ENCODE measurements at regions not wholly inside any gene's neighbourhood (a gene's known extent, or its start where the extent isn't known, plus 50 kb on each side); places are given as distances from the start of the nearest gene placed in this dataset.

DNA sequence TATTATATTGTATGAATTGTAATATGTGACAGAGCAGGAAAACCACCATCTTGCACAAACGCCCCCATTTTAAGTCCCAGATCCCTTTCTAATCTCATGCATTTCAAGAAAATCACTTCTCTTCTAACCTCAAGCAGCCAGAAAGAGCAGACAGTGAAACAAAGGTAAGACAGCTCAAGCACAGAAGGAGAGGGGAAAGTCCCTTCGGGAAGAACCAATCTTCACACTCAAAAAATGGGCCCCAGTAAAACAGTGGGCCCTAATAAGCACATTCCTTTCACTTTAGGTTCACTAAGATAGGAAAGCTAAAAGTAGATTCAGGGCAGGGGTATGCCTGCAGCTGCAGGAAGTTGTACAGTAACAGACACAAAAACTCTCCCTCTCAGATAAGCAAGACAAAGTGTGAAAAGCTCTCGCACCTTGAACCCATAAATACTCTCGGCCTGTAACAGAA is 1268.7 kb downstream of the SI start:
- Histone ChIP-seq H3K36me3 (ENCODE audit: control insufficient read depth in 1 of 2, insufficient read depth in 2 of 2, low read length in 1 of 2) (no peaks in the 10 kb centered on the region), H3K27me3 (ENCODE audit: control insufficient read depth in 1 of 2, insufficient read depth in 2 of 2, low read length in 1 of 2) (no peaks in the 10 kb centered on the region), H3K9me3 (ENCODE audit: control insufficient read depth, low read length) (no peaks in the 10 kb centered on the region), H3K4me3 (ENCODE audit: low read length in 2 of 2) (no peak overlapping the region), H3K4me1 (ENCODE audit: control insufficient read depth in 1 of 2, insufficient read depth in 2 of 2, low read length in 2 of 2) (peaks cover 0 to 3% of the 10 kb centered on the region in 2 donors), H3K27ac (ENCODE audit: low read depth in 1 of 2, low read length in 2 of 2) (no peak overlapping the region)
- intact Hi-C loops (cut with DNase I), result no loop called here
- ATAC-seq (ENCODE audit: low FRiP score), result no peak
- WGBS, 2 donors, result 34 to 36% methylated on average over 4 of the region's 4 CpGs
- no peak for DNase-seq

DNA sequence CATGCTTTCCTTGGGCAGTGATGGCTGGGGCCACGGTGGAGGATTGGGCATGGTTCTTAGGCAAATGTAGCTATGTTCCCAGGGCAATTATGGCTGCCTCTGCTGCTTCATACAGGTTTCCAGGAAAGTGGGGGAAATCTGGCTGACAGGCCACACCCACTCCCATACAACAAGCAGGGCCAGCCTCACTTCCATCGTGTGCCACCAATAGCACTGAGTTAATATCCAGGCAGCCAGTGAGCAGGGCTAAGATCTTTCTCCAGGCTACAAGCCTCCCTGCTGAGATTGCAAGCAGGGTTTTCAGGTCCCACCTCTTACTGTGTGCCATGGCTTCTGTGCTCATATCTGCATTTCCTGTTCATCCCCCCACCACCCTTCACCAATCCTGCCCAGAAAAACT is 1291.9 kb downstream of the SI start:
- 70 to 72% methylated on average over 2 of the region's 2 CpGs for WGBS, 2 donors
- intact Hi-C loops (cut with DNase I), result no loop called here
- ATAC-seq (ENCODE audit: low FRiP score), result no peak

DNA sequence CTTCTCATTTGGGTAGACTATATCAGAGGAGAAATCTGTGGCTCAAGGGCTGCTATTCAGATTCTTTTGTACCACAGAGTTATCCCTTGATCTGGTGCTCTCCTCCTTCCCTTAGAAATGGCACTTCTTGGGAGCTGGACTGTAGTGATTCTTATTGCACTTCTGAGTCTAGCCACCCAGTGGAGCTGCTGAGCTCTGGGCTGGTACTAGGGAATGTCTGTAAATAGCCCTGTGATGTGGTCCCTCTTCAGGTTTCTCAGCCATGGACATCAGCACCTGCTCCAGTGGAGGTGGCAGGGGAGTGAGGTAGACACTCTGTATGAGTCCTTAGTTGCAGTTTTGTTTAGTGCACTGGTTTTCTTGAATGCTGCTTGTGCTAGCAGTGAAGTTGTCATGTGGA is 1292.6 kb downstream of the SI start:
- no peak for ATAC-seq (ENCODE audit: low FRiP score)

More for the DNA sequence above, 1291.9 kb downstream of the SI start:
- Histone ChIP-seq H3K4me3 (ENCODE audit: low read length in 2 of 2) (no peak overlapping the region), H3K27me3 (ENCODE audit: control insufficient read depth in 1 of 2, insufficient read depth in 2 of 2, low read length in 1 of 2) (no peaks in the 10 kb centered on the region), H3K4me1 (ENCODE audit: control insufficient read depth in 1 of 2, insufficient read depth in 2 of 2, low read length in 2 of 2) (no peaks in the 10 kb centered on the region), H3K9me3 (ENCODE audit: control insufficient read depth, low read length) (peaks cover 3% of the 10 kb centered on the region), H3K27ac (ENCODE audit: low read depth in 1 of 2, low read length in 2 of 2) (no peak overlapping the region), H3K36me3 (ENCODE audit: control insufficient read depth in 1 of 2, insufficient read depth in 2 of 2, low read length in 1 of 2) (no peaks in the 10 kb centered on the region)
- DNase-seq, result no peak

DNA sequence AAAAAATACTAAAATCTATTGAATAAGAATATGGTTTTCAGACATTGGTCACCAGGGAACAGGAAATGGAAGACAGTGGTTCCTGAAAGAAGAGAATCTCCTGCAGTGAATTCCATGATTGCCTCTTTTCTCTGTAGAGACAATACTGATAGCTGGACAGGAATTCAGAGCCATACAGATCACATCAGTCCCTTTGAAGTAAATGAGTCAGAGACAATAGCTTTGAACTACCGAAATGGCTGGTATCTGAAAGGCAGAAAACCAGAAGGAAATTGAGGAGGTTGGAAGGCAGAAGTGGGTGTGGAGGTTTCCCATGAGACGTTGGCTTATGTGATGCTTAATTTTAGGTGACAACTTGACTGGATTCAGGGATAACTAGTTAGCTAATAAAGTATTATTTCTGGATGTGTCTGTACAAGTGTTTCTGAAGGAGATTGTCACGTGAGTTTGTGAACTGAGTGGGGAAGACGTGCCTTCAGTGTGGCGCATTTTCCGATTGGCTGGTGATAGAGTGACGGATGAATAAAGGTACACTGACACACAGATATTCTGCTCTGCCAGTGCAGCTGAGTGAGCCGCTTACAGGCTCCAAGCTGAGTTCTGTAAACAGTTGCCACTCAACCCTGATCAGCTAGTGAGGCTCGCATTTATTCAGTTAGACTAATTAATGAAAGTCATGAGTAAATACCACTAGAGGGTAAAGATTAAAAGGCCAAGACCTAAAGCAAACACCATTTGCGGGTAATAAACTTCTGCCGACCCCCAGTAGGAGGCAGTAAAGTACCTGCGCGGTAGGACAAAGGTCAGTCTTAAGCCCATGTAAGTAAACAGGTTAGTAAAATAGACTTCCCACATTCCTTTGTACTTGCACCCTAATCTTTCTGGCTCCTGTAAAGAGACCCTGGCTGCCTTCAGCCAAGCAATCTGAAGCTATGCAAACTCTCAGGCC is 1298.6 kb downstream of the SI start:
- intact Hi-C loops (cut with DNase I), result no loop called here
- H3K36me3 ChIP-seq (ENCODE audit: control insufficient read depth in 1 of 2, insufficient read depth in 2 of 2, low read length in 1 of 2), result no peaks in the 10 kb centered on the region
- no peak for ATAC-seq (ENCODE audit: low FRiP score)
- H3K9me3 ChIP-seq (ENCODE audit: control insufficient read depth, low read length), result no peaks in the 10 kb centered on the region
- H3K4me3 ChIP-seq (ENCODE audit: low read length in 2 of 2), result no peak overlapping the region
- peaks cover 0 to 1% of the 10 kb centered on the region in 2 donors for H3K4me1 ChIP-seq (ENCODE audit: control insufficient read depth in 1 of 2, insufficient read depth in 2 of 2, low read length in 2 of 2)
- WGBS, 2 donors, result 76 to 84% methylated on average over 13 of the region's 13 CpGs
- no peak overlapping the region for H3K27ac ChIP-seq (ENCODE audit: low read depth in 1 of 2, low read length in 2 of 2)
- no peak for DNase-seq
- H3K27me3 ChIP-seq (ENCODE audit: control insufficient read depth in 1 of 2, insufficient read depth in 2 of 2, low read length in 1 of 2), result no peaks in the 10 kb centered on the region

More for the DNA sequence above, 1292.6 kb downstream of the SI start:
- DNase-seq, result no peak
- no peaks in the 10 kb centered on the region for H3K27me3 ChIP-seq (ENCODE audit: control insufficient read depth in 1 of 2, insufficient read depth in 2 of 2, low read length in 1 of 2)
- H3K4me3 ChIP-seq (ENCODE audit: low read length in 2 of 2), result no peak overlapping the region
- no peak overlapping the region for H3K27ac ChIP-seq (ENCODE audit: low read depth in 1 of 2, low read length in 2 of 2)
- H3K36me3 ChIP-seq (ENCODE audit: control insufficient read depth in 1 of 2, insufficient read depth in 2 of 2, low read length in 1 of 2), result no peaks in the 10 kb centered on the region
- no peaks in the 10 kb centered on the region for H3K4me1 ChIP-seq (ENCODE audit: control insufficient read depth in 1 of 2, insufficient read depth in 2 of 2, low read length in 2 of 2)
- intact Hi-C loops (cut with DNase I), result no loop called here
- peaks cover 3% of the 10 kb centered on the region for H3K9me3 ChIP-seq (ENCODE audit: control insufficient read depth, low read length)

DNA sequence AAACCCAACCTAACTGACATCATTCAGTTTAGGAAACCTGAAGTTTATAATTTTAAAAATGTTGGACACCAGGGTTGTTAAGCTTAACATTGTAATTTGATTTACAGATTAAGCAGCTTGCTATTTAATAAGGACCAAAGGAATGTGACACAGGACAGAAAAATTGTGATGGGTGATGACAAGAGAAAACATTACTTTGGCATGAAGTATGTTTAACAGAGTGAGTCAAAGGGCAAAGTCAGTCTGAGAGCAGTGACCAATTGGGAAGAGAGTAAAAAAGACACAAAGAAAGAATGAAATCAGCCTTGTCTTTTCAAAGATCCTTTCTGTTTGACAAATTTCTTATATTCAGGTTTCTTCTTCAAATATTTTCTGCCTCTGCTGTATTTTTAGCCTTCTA is 1301.6 kb downstream of the SI start:
- peaks cover 0 to 1% of the 10 kb centered on the region in 2 donors for H3K4me1 ChIP-seq (ENCODE audit: control insufficient read depth in 1 of 2, insufficient read depth in 2 of 2, low read length in 2 of 2)
- H3K4me3 ChIP-seq (ENCODE audit: low read length in 2 of 2), result no peak overlapping the region
- intact Hi-C loops (cut with DNase I), result no loop called here
- H3K27ac ChIP-seq (ENCODE audit: low read depth in 1 of 2, low read length in 2 of 2), result no peak overlapping the region
- no peaks in the 10 kb centered on the region for H3K36me3 ChIP-seq (ENCODE audit: control insufficient read depth in 1 of 2, insufficient read depth in 2 of 2, low read length in 1 of 2)
- H3K27me3 ChIP-seq (ENCODE audit: control insufficient read depth in 1 of 2, insufficient read depth in 2 of 2, low read length in 1 of 2), result no peaks in the 10 kb centered on the region
- DNase-seq, result no peak
- no peaks in the 10 kb centered on the region for H3K9me3 ChIP-seq (ENCODE audit: control insufficient read depth, low read length)
- no peak for ATAC-seq (ENCODE audit: low FRiP score)

DNA sequence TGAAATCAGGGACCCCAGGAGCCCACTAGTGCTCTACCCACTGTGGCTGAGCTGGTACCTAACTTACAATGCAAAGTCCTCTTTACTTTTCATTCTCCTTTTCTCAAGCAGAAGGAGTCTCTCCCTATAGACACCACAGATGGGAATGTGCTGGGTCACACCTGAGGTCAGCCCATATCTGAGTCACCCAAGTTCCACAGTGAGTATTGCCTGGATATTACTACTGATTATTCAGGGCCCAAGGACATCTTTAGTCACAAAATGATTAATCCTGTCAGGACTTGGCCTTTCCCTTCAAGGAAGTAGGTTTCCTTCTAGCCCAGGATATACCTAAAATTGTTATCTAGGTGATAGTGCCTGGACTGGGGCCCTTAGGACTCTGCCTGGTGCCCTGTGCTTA is 1305.2 kb downstream of the SI start:
- intact Hi-C loops (cut with DNase I), result no loop called here
- Histone ChIP-seq H3K27ac (ENCODE audit: low read depth in 1 of 2, low read length in 2 of 2) (no peak overlapping the region), H3K27me3 (ENCODE audit: control insufficient read depth in 1 of 2, insufficient read depth in 2 of 2, low read length in 1 of 2) (no peaks in the 10 kb centered on the region), H3K4me1 (ENCODE audit: control insufficient read depth in 1 of 2, insufficient read depth in 2 of 2, low read length in 2 of 2) (no peaks in the 10 kb centered on the region), H3K9me3 (ENCODE audit: control insufficient read depth, low read length) (no peaks in the 10 kb centered on the region), H3K4me3 (ENCODE audit: low read length in 2 of 2) (no peak overlapping the region), H3K36me3 (ENCODE audit: control insufficient read depth in 1 of 2, insufficient read depth in 2 of 2, low read length in 1 of 2) (no peaks in the 10 kb centered on the region)
- ATAC-seq (ENCODE audit: low FRiP score) (no peak), DNase-seq (no peak)

DNA sequence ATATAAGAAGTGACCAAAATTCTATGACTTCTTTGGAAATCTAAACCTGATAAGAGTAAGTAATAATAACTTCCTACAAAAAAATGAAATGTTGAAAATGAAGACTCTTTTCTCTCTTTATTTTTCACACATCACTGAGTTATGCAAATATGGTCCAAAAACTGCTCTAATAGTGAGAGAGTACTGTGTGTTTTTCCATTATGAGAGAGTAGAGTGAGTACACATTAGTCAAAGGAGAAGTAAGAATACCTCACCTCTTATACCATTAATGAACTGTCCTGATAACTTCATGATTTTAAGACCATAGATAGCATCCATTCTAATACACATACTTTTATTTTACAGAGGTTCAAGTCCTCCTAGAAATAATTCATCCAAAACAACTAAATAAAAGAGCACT is 1310.2 kb downstream of the SI start:
- Histone ChIP-seq H3K4me3 (ENCODE audit: low read length in 2 of 2) (no peak overlapping the region), H3K27me3 (ENCODE audit: control insufficient read depth in 1 of 2, insufficient read depth in 2 of 2, low read length in 1 of 2) (no peaks in the 10 kb centered on the region), H3K36me3 (ENCODE audit: control insufficient read depth in 1 of 2, insufficient read depth in 2 of 2, low read length in 1 of 2) (no peaks in the 10 kb centered on the region), H3K4me1 (ENCODE audit: control insufficient read depth in 1 of 2, insufficient read depth in 2 of 2, low read length in 2 of 2) (no peaks in the 10 kb centered on the region), H3K27ac (ENCODE audit: low read depth in 1 of 2, low read length in 2 of 2) (no peak overlapping the region), H3K9me3 (ENCODE audit: control insufficient read depth, low read length) (no peaks in the 10 kb centered on the region)
- no peak for ATAC-seq (ENCODE audit: low FRiP score)
- no peak for DNase-seq
- intact Hi-C loops (cut with DNase I), result no loop called here

GRCh38 chr3:163766112-163766511 is 1312.2 kb downstream of the SI start:
- Histone ChIP-seq H3K27ac (ENCODE audit: low read depth in 1 of 2, low read length in 2 of 2) (no peak overlapping the region), H3K4me3 (ENCODE audit: low read length in 2 of 2) (no peak overlapping the region), H3K4me1 (ENCODE audit: control insufficient read depth in 1 of 2, insufficient read depth in 2 of 2, low read length in 2 of 2) (no peaks in the 10 kb centered on the region), H3K9me3 (ENCODE audit: control insufficient read depth, low read length) (no peaks in the 10 kb centered on the region), H3K36me3 (ENCODE audit: control insufficient read depth in 1 of 2, insufficient read depth in 2 of 2, low read length in 1 of 2) (no peaks in the 10 kb centered on the region), H3K27me3 (ENCODE audit: control insufficient read depth in 1 of 2, insufficient read depth in 2 of 2, low read length in 1 of 2) (no peaks in the 10 kb centered on the region)
- ATAC-seq (ENCODE audit: low FRiP score) (no peak), DNase-seq (no peak)
- intact Hi-C loops (cut with DNase I), result no loop called here

- 90 to 94% methylated on average over 1 of the region's 1 CpG for WGBS, 2 donors
- Histone ChIP-seq H3K9me3 (ENCODE audit: control insufficient read depth, low read length) (peaks cover 2% of the 10 kb centered on the region), H3K36me3 (ENCODE audit: control insufficient read depth in 1 of 2, insufficient read depth in 2 of 2, low read length in 1 of 2) (no peaks in the 10 kb centered on the region), H3K4me1 (ENCODE audit: control insufficient read depth in 1 of 2, insufficient read depth in 2 of 2, low read length in 2 of 2) (no peaks in the 10 kb centered on the region), H3K27ac (ENCODE audit: low read depth in 1 of 2, low read length in 2 of 2) (no peak overlapping the region), H3K4me3 (ENCODE audit: low read length in 2 of 2) (no peak overlapping the region), H3K27me3 (ENCODE audit: control insufficient read depth in 1 of 2, insufficient read depth in 2 of 2, low read length in 1 of 2) (no peaks in the 10 kb centered on the region)
- no peak for DNase-seq
- no peak for ATAC-seq (ENCODE audit: low FRiP score)
- intact Hi-C loops (cut with DNase I), result no loop called here
Measured at GRCh38 chr3:163753033-163753432, 1325.3 kb downstream of the SI start.

All from aorta (tissue), 5 donors.